A673 (cell line): ENCODE measurements at regions not wholly inside any gene's neighbourhood (a gene's known extent, or its start where the extent isn't known, plus 50 kb on each side); places are given as distances from the start of the nearest gene placed in this dataset.

Source experiments
- EZH2 ChIP-seq: fragments of 200-600 bp; sonication (generic); IDR thresholded peaks from 2 replicates; pipeline ENCODE4 v1.6.1; 2017; ENCODE audit warnings: borderline replicate concordance, low read depth, mild to moderate bottlenecking, mixed read lengths, antibody characterized with exemption, low read length; ENCODE audit not compliant: poor library complexity, severe bottlenecking
- TF ChIP-seq, protein P1 (sequence below): fragments of 300-800, 200-600 bp; sonication (generic); conservative IDR thresholded peaks from 2 replicates; pipeline ENCODE4 v1.5.1; 2017; ENCODE audit warnings: low read depth, mild to moderate bottlenecking, antibody characterized with exemption, low read length, moderate library complexity, mixed read lengths

DNA sequence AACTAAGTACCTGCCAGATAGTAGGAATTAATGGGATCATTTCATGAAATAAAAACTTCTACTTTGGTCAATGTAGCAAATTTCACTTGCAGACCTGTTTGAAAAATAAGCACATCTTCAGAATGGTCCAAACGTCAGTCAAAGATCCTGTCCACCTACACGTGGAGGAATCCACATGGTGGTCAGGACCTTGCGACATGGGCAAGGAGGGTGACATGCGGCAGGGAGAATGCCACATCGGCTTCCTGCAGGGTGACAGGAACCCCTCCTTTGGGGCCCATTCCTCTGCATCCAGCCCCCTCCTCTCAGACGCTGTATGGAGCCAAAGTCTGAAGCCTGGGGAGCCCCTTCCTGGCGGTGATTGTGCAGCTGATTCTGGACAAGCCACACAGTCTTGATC, 95.5 kb upstream of the MGMT start:
- TF ChIP-seq, protein P1, sequence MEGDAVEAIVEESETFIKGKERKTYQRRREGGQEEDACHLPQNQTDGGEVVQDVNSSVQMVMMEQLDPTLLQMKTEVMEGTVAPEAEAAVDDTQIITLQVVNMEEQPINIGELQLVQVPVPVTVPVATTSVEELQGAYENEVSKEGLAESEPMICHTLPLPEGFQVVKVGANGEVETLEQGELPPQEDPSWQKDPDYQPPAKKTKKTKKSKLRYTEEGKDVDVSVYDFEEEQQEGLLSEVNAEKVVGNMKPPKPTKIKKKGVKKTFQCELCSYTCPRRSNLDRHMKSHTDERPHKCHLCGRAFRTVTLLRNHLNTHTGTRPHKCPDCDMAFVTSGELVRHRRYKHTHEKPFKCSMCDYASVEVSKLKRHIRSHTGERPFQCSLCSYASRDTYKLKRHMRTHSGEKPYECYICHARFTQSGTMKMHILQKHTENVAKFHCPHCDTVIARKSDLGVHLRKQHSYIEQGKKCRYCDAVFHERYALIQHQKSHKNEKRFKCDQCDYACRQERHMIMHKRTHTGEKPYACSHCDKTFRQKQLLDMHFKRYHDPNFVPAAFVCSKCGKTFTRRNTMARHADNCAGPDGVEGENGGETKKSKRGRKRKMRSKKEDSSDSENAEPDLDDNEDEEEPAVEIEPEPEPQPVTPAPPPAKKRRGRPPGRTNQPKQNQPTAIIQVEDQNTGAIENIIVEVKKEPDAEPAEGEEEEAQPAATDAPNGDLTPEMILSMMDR: no peak
- no peak for TF ChIP-seq EZH2
